Epithelial cell of prostate (primary cell): ENCODE measurements at regions not wholly inside any gene's neighbourhood (a gene's known extent, or its start where the extent isn't known, plus 50 kb on each side); places are given as distances from the start of the nearest gene placed in this dataset.

Source experiments
- DNase-seq: peaks from one replicate; pipeline ENCODE4 v3.0.0-alpha.2; 2011; ENCODE audit warnings: low read depth, low spot score
- H3K27ac ChIP-seq: fragments of 450-650 bp; 2 replicates; pipeline ENCODE4 v1.5.1; 2017; ENCODE audit warnings: mild to moderate bottlenecking

DNA sequence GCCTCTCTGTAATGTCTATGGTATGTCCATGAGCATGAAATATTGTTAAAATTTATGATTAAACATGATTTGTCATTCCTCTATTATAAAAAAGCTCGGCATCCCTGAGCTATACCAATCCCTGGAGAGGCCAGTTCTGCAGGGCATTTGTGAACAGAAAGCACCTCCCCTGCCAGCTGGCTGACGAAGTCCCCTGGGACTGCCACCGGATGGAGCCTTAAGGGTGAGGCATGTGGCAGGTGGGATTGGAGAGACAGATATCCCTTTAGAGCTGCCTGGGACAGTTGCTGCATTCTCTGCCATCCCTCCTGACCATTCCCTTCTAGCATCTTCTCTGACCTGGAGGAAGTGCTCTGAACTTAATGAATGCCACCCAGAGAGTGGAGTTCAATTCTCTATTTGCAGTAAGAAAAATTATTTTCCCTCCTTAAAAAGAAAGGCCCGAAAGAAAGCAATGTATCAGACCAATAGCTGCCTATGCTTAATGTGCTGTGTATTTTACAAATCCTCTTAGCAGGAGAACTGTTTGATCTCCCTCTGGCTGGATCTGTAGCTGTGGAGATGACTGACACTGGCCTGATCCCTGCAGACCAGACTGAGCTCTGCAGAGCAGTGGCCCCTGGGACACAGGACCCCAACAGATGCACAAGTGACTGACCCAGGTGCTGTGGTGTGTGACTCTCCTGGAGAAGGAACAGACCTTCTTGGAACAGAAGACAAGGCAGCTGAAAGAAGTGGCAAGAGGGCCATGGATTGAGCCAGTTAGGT, 219.0 kb upstream of the NAV2 start:
- no peak for DNase-seq
- no peak overlapping the region for H3K27ac ChIP-seq

- no peak overlapping the region for H3K27ac ChIP-seq
- DNase-seq: no peak
These were observed 230.1 kb upstream of the NAV2 start for GRCh38 chr11:19482319-19483100.

GRCh38 chr11:19480540-19480939, 232.1 kb upstream of the NAV2 start:
- H3K27ac ChIP-seq: no peak overlapping the region
- DNase-seq: no peak

DNA sequence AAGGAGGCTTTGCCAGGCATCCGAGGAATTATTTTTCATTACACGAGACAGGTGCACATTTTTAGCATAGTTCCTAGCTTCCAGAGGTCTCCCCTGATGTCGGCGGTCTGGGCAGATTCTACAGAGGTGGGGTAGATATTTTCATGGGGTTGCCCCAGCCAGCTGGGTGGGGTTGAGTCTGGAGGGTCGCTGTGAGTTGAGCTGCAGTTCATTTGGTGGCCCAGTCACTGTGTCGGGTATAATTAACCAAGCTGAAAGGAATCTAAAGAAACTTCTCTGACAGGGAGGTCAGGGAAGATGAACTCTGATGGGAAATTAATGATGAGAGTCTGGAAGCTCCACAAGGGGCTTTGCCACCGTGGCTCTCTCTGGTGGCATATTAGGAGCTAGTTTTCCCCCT, 233.7 kb upstream of the NAV2 start:
- H3K27ac ChIP-seq: no peak overlapping the region
- no peak for DNase-seq

DNA sequence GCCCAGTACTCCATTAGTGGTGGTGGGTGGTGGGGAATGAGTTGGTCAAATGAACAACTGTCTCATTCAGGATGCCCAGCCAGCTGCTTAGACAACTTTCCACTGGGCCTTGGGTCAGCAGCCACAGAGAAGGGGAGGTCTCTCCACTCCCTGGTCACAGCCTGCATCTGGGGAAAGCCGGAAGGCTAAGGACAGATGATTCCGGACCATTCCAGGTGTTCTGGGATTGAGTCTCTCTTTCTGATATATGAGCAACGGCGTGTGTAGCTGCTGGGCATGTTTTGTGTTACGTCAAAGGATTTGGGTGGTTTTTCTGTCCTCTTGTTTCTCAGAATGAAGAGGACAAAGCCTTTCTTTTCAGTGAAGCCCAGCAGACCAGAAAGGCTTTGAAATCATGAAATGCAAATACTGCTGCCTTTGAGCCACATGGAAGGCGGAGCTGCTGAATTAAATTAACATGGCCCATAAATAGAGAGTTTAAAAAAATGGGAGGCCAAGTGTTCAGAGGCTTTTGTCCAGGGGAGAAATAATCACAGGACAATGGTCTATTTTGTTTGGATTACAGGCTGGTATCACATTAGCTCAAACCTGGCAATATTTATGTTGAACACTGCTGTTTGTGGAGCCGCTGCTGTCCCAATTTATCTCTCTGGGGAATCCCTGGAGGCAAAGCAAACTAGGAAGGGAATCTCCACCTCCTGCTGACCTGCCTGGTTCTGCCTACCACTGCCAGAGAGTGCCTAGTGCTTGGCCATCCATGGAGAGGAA, 234.4 kb upstream of the E2F8 start:
- no peak overlapping the region for H3K27ac ChIP-seq
- DNase-seq: no peak

DNA sequence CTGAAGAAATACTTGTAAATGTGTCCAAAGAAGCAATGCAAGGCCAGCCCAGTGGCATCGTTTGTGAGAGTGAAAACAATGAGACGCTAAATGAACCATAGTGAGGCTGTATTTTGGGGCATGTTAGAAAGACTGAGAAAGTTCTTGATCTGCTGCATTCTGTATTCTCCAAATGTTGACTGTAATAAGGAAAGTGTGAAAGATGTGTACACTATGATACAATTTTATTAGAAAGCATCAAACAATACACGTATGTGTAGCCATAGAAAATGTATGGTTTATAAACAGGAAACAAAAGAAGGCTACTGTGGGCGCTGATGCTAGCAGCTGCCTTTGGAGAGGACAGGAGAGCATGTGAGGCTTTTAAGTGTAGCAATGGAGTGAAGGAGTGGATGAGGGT, 233.5 kb upstream of the E2F8 start:
- DNase-seq: no peak
- H3K27ac ChIP-seq: no peak overlapping the region

DNA sequence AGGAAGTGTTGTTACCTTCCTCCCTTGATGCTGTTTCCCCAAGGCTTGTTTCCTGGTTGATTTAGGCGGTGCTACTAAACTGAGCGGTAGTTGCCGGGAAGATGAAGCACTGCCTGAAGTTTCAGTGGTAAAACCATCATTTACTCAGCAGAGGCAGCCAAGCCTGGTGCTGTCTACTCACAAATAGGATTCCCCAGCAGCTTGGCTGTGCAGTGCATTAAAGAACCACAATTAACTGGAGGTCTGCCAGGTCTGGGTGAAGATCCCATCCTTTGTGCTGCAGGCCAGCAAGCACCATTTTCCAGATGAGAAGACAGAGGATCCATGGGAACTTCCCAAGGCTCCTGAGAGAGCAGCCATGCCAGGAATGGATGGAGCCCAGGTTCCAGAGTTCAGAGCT, 231.9 kb upstream of the E2F8 start:
- no peak for DNase-seq
- no peak overlapping the region for H3K27ac ChIP-seq

- no peak for DNase-seq
These were observed 227.2 kb upstream of the E2F8 start for GRCh38 chr11:19467904-19468303.

GRCh38 chr11:19466314-19466713, 225.6 kb upstream of the E2F8 start:
- DNase-seq: no peak

More at GRCh38 chr11:19467904-19468303, 227.2 kb upstream of the E2F8 start:
- H3K27ac ChIP-seq: no peak overlapping the region

DNA sequence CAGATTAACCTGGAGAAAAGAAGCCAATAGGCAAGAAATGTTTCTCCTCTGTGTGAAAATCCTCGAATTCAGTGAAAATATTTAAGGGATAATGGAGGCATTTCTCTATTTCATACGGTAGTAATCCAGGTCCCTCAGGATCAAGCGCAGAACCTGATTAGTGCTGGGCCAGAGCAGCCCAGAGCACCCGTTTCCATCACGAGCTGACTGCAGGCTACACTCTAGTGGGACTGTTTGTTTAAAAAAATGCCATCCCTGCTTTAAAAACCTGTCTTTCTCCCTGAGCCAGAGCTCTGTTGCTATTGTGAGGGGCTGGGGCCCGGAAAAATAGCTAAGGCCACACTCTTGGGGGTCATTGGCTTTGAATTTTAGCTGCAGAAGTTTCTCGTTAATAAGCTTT, 223.2 kb upstream of the E2F8 start:
- no peak overlapping the region for H3K27ac ChIP-seq
- no peak for DNase-seq

More at GRCh38 chr11:19466314-19466713, 225.6 kb upstream of the E2F8 start:
- H3K27ac ChIP-seq: no peak overlapping the region

- no peak for DNase-seq
- H3K27ac ChIP-seq: no peak overlapping the region
These were observed 220.1 kb upstream of the E2F8 start for GRCh38 chr11:19460718-19461405.

- DNase-seq: no peak
- H3K27ac ChIP-seq: no peak overlapping the region
These were observed 218.5 kb upstream of the E2F8 start for GRCh38 chr11:19459240-19459639.

GRCh38 chr11:19458721-19459120, 218.0 kb upstream of the E2F8 start:
- DNase-seq: no peak
- no peak overlapping the region for H3K27ac ChIP-seq

DNA sequence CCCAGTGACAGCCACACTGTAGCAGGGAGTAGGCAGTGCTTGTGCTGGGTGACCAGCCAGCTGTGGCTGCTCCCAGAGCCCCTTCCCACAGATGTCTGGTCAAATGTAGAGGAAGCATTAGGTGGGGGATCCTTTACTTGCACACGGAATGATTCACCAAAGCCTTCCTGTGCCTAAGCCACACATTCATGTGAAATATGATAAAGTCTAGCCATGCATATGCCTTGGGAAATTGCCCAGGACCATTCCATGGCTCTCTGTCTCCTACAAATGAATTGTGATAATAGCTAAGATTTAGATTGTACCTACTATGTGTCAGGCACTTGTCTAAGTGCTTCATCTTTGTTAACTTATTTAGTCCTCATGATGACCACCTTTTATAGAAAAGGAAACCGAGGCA, 217.5 kb upstream of the E2F8 start:
- DNase-seq: no peak
- H3K27ac ChIP-seq: no peak overlapping the region

GRCh38 chr11:19455731-19456130, 215.0 kb upstream of the E2F8 start:
- DNase-seq: no peak
- no peak overlapping the region for H3K27ac ChIP-seq

GRCh38 chr11:19453651-19454257, 213.0 kb upstream of the E2F8 start:
- DNase-seq: peak; percentile 73
- H3K27ac ChIP-seq: no peak overlapping the region

- no peak overlapping the region for H3K27ac ChIP-seq
- no peak for DNase-seq
These were observed 210.9 kb upstream of the E2F8 start for GRCh38 chr11:19451609-19452008.

GRCh38 chr11:19450282-19450681, 209.5 kb upstream of the E2F8 start:
- no peak overlapping the region for H3K27ac ChIP-seq
- DNase-seq: no peak

DNA sequence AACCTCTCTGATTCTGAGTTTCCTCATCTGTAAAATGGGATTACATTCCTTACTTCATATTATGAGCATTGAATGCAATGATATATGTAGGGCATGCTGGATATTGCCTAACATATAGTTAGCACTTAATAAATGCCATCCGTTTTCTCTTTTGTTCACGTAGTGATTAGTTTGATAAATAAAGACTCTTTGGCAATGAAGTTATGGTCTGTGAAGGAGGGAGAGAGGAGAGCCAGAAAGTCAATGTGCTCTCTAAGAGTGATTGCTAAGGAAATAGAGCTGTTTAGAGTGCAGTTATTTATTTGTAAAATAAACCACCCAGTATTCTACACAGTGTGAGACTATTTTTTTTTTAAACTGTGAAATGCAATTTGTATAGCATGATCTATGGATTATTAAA, 207.9 kb upstream of the E2F8 start:
- H3K27ac ChIP-seq: no peak overlapping the region
- no peak for DNase-seq

- DNase-seq: no peak
- H3K27ac ChIP-seq: no peak overlapping the region
These were observed 206.4 kb upstream of the E2F8 start for GRCh38 chr11:19447150-19447566.
